CD14-positive monocyte (primary cell): ENCODE measurements at regions not wholly inside any gene's neighbourhood (a gene's known extent, or its start where the extent isn't known, plus 50 kb on each side); places are given as distances from the start of the nearest gene placed in this dataset.

Experiments
- DNase-seq, 3 donors: peaks; one replicate each; pipeline ENCODE4 v3.0.0-alpha.2; 2011 to 2022
- H2AFZ ChIP-seq: 2 replicates; pipeline ENCODE4 v1.6.0; 2012; ENCODE audit warnings: mild to moderate bottlenecking, low read depth, low read length, inconsistent platforms; ENCODE audit not compliant: insufficient read depth, poor library complexity, severe bottlenecking
- H3K27ac ChIP-seq, 2 donors: 1 replicate in 1 of 2; 2 replicates in 1 of 2; pipeline ENCODE4 v1.5.1; 2012 to 2013; ENCODE audit warnings: low read length in 2 of 2, control low read depth in 1 of 2, inconsistent platforms in 1 of 2, low read depth in 1 of 2, mild to moderate bottlenecking in 1 of 2
- H3K27me3 ChIP-seq, 2 donors: one replicate each; pipeline versions ENCODE4 v1.6.0 to v1.6.1; 2011 to 2013; ENCODE audit warnings: low read length in 2 of 2; ENCODE audit not compliant: control insufficient read depth in 2 of 2, insufficient read depth in 2 of 2
- H3K36me3 ChIP-seq, 2 donors: replicated peaks in 1 of 2; 1 replicate in 1 of 2; 2 replicates in 1 of 2; pipeline versions ENCODE4 v1.5.1 to v1.6.1; 2012 to 2013; ENCODE audit warnings: low read length in 2 of 2, control low read depth in 1 of 2, inconsistent platforms in 1 of 2, mild to moderate bottlenecking in 1 of 2; ENCODE audit not compliant: insufficient read depth in 2 of 2, control insufficient read depth in 1 of 2
- H3K4me1 ChIP-seq, 2 donors: 1 replicate in 1 of 2; 2 replicates in 1 of 2; pipeline versions ENCODE4 v1.5.1 to v1.6.1; 2012 to 2013; ENCODE audit warnings: low read length in 2 of 2, control low read depth in 1 of 2, inconsistent platforms in 1 of 2, mild to moderate bottlenecking in 1 of 2, moderate library complexity in 1 of 2; ENCODE audit not compliant: insufficient read depth in 2 of 2, control insufficient read depth in 1 of 2
- H3K4me2 ChIP-seq: replicated peaks from 2 replicates; pipeline ENCODE3; 2012; ENCODE audit warnings: low read length, moderate library complexity, mild to moderate bottlenecking; ENCODE audit not compliant: poor library complexity, severe bottlenecking; ENCODE audit errors: extremely low read depth
- H3K4me3 ChIP-seq, 3 experiments: fragments of 200-600 bp in 1 of 3; sonication (generic) in 1 of 3; replicated peaks in 1 of 3; 1 replicate in 2 of 3; 2 replicates in 1 of 3; pipeline ENCODE4 v1.5.1; 2011 to 2013; ENCODE audit warnings: low read length in 3 of 3, mild to moderate bottlenecking in 3 of 3, control low read depth in 2 of 3, low read depth in 2 of 3, inconsistent platforms in 1 of 3, moderate library complexity in 1 of 3
- H3K79me2 ChIP-seq: 2 replicates; pipeline ENCODE4 v1.6.0; 2012; ENCODE audit warnings: mild to moderate bottlenecking, control low read depth, inconsistent platforms, low read length, moderate library complexity; ENCODE audit not compliant: insufficient read depth
- H3K9ac ChIP-seq: 2 replicates; pipeline ENCODE4 v1.6.0; 2017; ENCODE audit warnings: low read length, mild to moderate bottlenecking; ENCODE audit not compliant: insufficient read depth, poor library complexity, severe bottlenecking
- H3K9me3 ChIP-seq, 2 donors: replicated peaks in 1 of 2; 1 replicate in 1 of 2; 2 replicates in 1 of 2; pipeline versions ENCODE4 v1.5.1 to v1.6.1; 2012 to 2013; ENCODE audit warnings: low read length in 2 of 2, control low read depth in 1 of 2; ENCODE audit not compliant: control insufficient read depth in 1 of 2, insufficient read depth in 1 of 2
- H4K20me1 ChIP-seq: 2 replicates; pipeline ENCODE4 v1.6.0; 2012; ENCODE audit warnings: mild to moderate bottlenecking, low read length, control low read depth, moderate library complexity; ENCODE audit not compliant: insufficient read depth
- H3K27ac Mint-ChIP-seq, 7 donors: one replicate each; pipeline ENCODE4 v1.8.0; 2020; ENCODE audit warnings: mild to moderate bottlenecking in 7 of 7, mixed read lengths in 7 of 7, moderate library complexity in 6 of 7, inconsistent platforms in 2 of 7
- H3K27me3 Mint-ChIP-seq, 3 donors: one replicate each; pipeline ENCODE4 v1.8.0; 2021 to 2022; ENCODE audit warnings: low read depth in 3 of 3, mild to moderate bottlenecking in 3 of 3, mixed read lengths in 3 of 3, moderate library complexity in 3 of 3, inconsistent platforms in 1 of 3
- H3K36me3 Mint-ChIP-seq, 2 donors: one replicate each; pipeline ENCODE4 v1.8.0; 2020; ENCODE audit warnings: mixed read lengths in 2 of 2, inconsistent platforms in 1 of 2, mild to moderate bottlenecking in 1 of 2
- H3K4me1 Mint-ChIP-seq: one replicate; pipeline ENCODE4 v1.8.0; 2020; ENCODE audit warnings: mild to moderate bottlenecking, mixed read lengths
- H3K4me3 Mint-ChIP-seq, 2 donors: one replicate each; pipeline ENCODE4 v1.8.0; 2020; ENCODE audit warnings: mild to moderate bottlenecking in 2 of 2, mixed read lengths in 2 of 2, moderate library complexity in 1 of 2
- H3K9me3 Mint-ChIP-seq, 7 donors: one replicate each; pipeline ENCODE4 v1.8.0; 2020 to 2022; ENCODE audit warnings: mixed read lengths in 7 of 7, mild to moderate bottlenecking in 6 of 7, moderate library complexity in 6 of 7, inconsistent platforms in 2 of 7
- CTCF ChIP-seq: fragments of 200-600 bp; IDR thresholded peaks from one replicate; pipeline ENCODE4 v1.8.0; 2022; ENCODE audit warnings: antibody characterized with exemption, mild to moderate bottlenecking
- WGBS: methylation state at CpG from one replicate; pipeline ENCODE4 v1.1.5; 2013; ENCODE audit warnings: missing lambda C conversion rate; ENCODE audit not compliant: insufficient coverage; 5-methylcytosine and 5-hydroxymethylcytosine counted together
- intact Hi-C, 2 donors: fragments of 100-400 bp; cut with micrococcal nuclease; formaldehyde crosslinking; loops; one replicate each; pipeline versions ENCODE4 v1.15.0 to v1.15.1; 2023

GRCh38 chr6:144896289-144896688, 611.2 kb downstream of the UTRN start:
- H3K4me1 Mint-ChIP-seq = peaks cover 1% of the 10 kb centered on the region
- H3K27me3 Mint-ChIP-seq = no peaks in the 10 kb centered on the region
- H4K20me1 ChIP-seq = no peaks in the 10 kb centered on the region
- no peaks in the 10 kb centered on the region for H3K9me3 ChIP-seq
- H2AFZ ChIP-seq = no peak overlapping the region
- WGBS = 90% methylated on average over 3 of the region's 3 CpGs
- H3K4me3 Mint-ChIP-seq = no peak overlapping the region
- no peaks in the 10 kb centered on the region for H3K79me2 ChIP-seq
- intact Hi-C loops = no loop called here
- H3K4me1 ChIP-seq = no peaks in the 10 kb centered on the region
- H3K9me3 Mint-ChIP-seq = peaks cover 0 to 2% (median 0%) of the 10 kb centered on the region in 7 donors
- no peak overlapping the region for H3K4me2 ChIP-seq
- H3K27me3 ChIP-seq = no peaks in the 10 kb centered on the region
- H3K27ac Mint-ChIP-seq = peak overlapping the region in 1 of 7 donors; percentile 45
- H3K9ac ChIP-seq = no peak overlapping the region
- no peak overlapping the region for H3K27ac ChIP-seq
- no peak for TF ChIP-seq CTCF
- no peaks in the 10 kb centered on the region for H3K36me3 Mint-ChIP-seq
- no peak overlapping the region for H3K4me3 ChIP-seq
- H3K36me3 ChIP-seq = no peaks in the 10 kb centered on the region
- no peak for DNase-seq

GRCh38 chr6:144896871-144897270, 611.7 kb downstream of the UTRN start:
- Mint-ChIP-seq H3K4me3 (no peak overlapping the region), H3K36me3 (no peaks in the 10 kb centered on the region), H3K9me3 (peaks cover 0 to 4% (median 0%) of the 10 kb centered on the region in 7 donors), H3K27me3 (no peaks in the 10 kb centered on the region), H3K4me1 (peaks cover 1% of the 10 kb centered on the region), H3K27ac (no peak overlapping the region)
- TF ChIP-seq CTCF = no peak
- H2AFZ ChIP-seq = no peak overlapping the region
- H3K27ac ChIP-seq = no peak overlapping the region
- intact Hi-C loops = no loop called here
- H3K4me2 ChIP-seq = no peak overlapping the region
- DNase-seq = no peak
- H3K36me3 ChIP-seq = no peaks in the 10 kb centered on the region
- no peaks in the 10 kb centered on the region for H3K79me2 ChIP-seq
- H3K4me3 ChIP-seq = no peak overlapping the region
- no peaks in the 10 kb centered on the region for H3K9me3 ChIP-seq
- no peaks in the 10 kb centered on the region for H4K20me1 ChIP-seq
- H3K9ac ChIP-seq = no peak overlapping the region
- no peaks in the 10 kb centered on the region for H3K4me1 ChIP-seq
- no peaks in the 10 kb centered on the region for H3K27me3 ChIP-seq
